Upper lobe of left lung (tissue), 6 donors: ENCODE measurements at regions not wholly inside any gene's neighbourhood (a gene's known extent, or its start where the extent isn't known, plus 50 kb on each side); places are given as distances from the start of the nearest gene placed in this dataset.
"Not testable (repeated sequence)": the region's sequence is repeated elsewhere in the genome, so short reads cannot be mapped to it uniquely, and the experiment has no call there.

Source experiments
- ATAC-seq, 2 donors: fragments of 200-7000 bp; cut with Tn5 transposase; one replicate each; pipeline ENCODE4 v1.9.1; 2022; ENCODE audit warnings: mild to moderate bottlenecking in 2 of 2, moderate library complexity in 2 of 2; ENCODE audit not compliant: low FRiP score in 2 of 2
- DNase-seq, 2 donors: peaks; one replicate each; pipeline ENCODE4 v3.0.0-alpha.2; 2019 to 2020
- H3K27ac ChIP-seq, 4 donors: fragments of 200-600 bp; sonication (generic); one replicate each; pipeline ENCODE4 v1.5.1; 2016 to 2019
- H3K27me3 ChIP-seq, 4 donors: fragments of 200-600 bp; sonication (generic); one replicate each; pipeline ENCODE4 v1.5.1; 2017 to 2019
- H3K36me3 ChIP-seq, 4 donors: fragments of 200-600 bp; sonication (generic); one replicate each; pipeline ENCODE4 v1.5.1; 2016 to 2019
- H3K4me1 ChIP-seq, 4 donors: fragments of 200-600 bp; sonication (generic); one replicate each; pipeline ENCODE4 v1.5.1; 2018 to 2019
- H3K4me3 ChIP-seq, 4 donors: fragments of 200-600 bp; sonication (generic); one replicate each; pipeline ENCODE4 v1.5.1; 2017 to 2019; ENCODE audit warnings: mild to moderate bottlenecking in 2 of 4, moderate library complexity in 1 of 4
- H3K9me3 ChIP-seq, 4 donors: fragments of 200-600 bp; sonication (generic); one replicate each; pipeline ENCODE4 v1.5.1; 2018 to 2019
- CTCF ChIP-seq, 6 experiments: fragments of 450-650 bp in 4 of 6; fragments of 200-600 bp in 2 of 6; sonication (generic) in 2 of 6; IDR thresholded peaks; one replicate each; pipeline ENCODE4 v1.5.1; 2016 to 2019; ENCODE audit warnings: antibody characterized with exemption in 6 of 6
- EP300 ChIP-seq, 4 donors: sonication (generic); formaldehyde crosslinking; IDR thresholded peaks; one replicate each; pipeline ENCODE4 v1.5.1; 2017; ENCODE audit warnings: antibody characterized with exemption in 4 of 4, control low read depth in 2 of 4
- POLR2A ChIP-seq, 4 donors: fragments of 450-650 bp; IDR thresholded peaks; one replicate each; pipeline ENCODE4 v1.5.1; 2016 to 2017; ENCODE audit warnings: antibody characterized with exemption in 4 of 4, mild to moderate bottlenecking in 2 of 4
- POLR2AphosphoS5 ChIP-seq, 2 donors: sonication (generic); formaldehyde crosslinking; IDR thresholded peaks; one replicate each; pipeline ENCODE4 v1.5.1; 2017; ENCODE audit warnings: antibody characterized with exemption in 2 of 2
- WGBS, 2 donors: methylation state at CpG; one replicate each; pipeline ENCODE4 v1.1.5; 2017 to 2018; 5-methylcytosine and 5-hydroxymethylcytosine counted together
- donor health status: DM: no; HTN: no; CAD: no; lungs with moderate emphysema.
- donor health status: DM: no; HTN: yes; CAD: no; lungs with severe emphysema.

GRCh38 chr17:43345515-43345914, 53.3 kb upstream of the ARL4D start:
- not testable (repeated sequence) for DNase-seq, H3K4me3 ChIP-seq, H3K27ac ChIP-seq, H3K36me3 ChIP-seq, H3K27me3 ChIP-seq, H3K4me1 ChIP-seq, ATAC-seq
- 80 to 83% methylated on average over 3 of the region's 3 CpGs for WGBS, 2 donors
- H3K9me3 ChIP-seq: peaks cover 16 to 32% (median 28%) of the 10 kb centered on the region in 4 donors

GRCh38 chr17:43344685-43345084, 54.1 kb upstream of the ARL4D start:
- Histone ChIP-seq H3K9me3 (peaks cover 16 to 29% (median 26%) of the 10 kb centered on the region in 4 donors), H3K27ac (no peak overlapping the region), H3K4me1 (no peaks in the 10 kb centered on the region), H3K27me3 (no peaks in the 10 kb centered on the region), H3K36me3 (no peaks in the 10 kb centered on the region), H3K4me3 (no peak overlapping the region)
- TF ChIP-seq POLR2AphosphoS5 (IDR thresholded peaks at IDR 0.05): no peak
- TF ChIP-seq EP300 (IDR thresholded peaks at IDR 0.05): no peak
- TF ChIP-seq POLR2A (IDR thresholded peaks at IDR 0.05): no peak
- no peak for TF ChIP-seq CTCF (IDR thresholded peaks at IDR 0.05)
- ATAC-seq: no peak
- no peak for DNase-seq
- WGBS, 2 donors: 61 to 70% methylated on average over 6 of the region's 6 CpGs

- no peaks in the 10 kb centered on the region for H3K27me3 ChIP-seq
- no peak for ATAC-seq
- H3K27ac ChIP-seq: no peak overlapping the region
- peaks cover 0 to 8% (median 7%) of the 10 kb centered on the region in 4 donors for H3K9me3 ChIP-seq
- H3K4me1 ChIP-seq: peaks cover 0 to 5% (median 0%) of the 10 kb centered on the region in 4 donors
- H3K36me3 ChIP-seq: no peaks in the 10 kb centered on the region
- TF ChIP-seq EP300 (IDR thresholded peaks at IDR 0.05): no peak
- TF ChIP-seq POLR2AphosphoS5 (IDR thresholded peaks at IDR 0.05): no peak
- no peak for TF ChIP-seq POLR2A (IDR thresholded peaks at IDR 0.05)
- no peak for TF ChIP-seq CTCF (IDR thresholded peaks at IDR 0.05)
- no peak for DNase-seq
- WGBS, 2 donors: 40 to 57% methylated on average over 5 of the region's 5 CpGs
- H3K4me3 ChIP-seq: no peak overlapping the region
Measured at GRCh38 chr17:43342589-43342890, 56.3 kb upstream of the ARL4D start.

DNA sequence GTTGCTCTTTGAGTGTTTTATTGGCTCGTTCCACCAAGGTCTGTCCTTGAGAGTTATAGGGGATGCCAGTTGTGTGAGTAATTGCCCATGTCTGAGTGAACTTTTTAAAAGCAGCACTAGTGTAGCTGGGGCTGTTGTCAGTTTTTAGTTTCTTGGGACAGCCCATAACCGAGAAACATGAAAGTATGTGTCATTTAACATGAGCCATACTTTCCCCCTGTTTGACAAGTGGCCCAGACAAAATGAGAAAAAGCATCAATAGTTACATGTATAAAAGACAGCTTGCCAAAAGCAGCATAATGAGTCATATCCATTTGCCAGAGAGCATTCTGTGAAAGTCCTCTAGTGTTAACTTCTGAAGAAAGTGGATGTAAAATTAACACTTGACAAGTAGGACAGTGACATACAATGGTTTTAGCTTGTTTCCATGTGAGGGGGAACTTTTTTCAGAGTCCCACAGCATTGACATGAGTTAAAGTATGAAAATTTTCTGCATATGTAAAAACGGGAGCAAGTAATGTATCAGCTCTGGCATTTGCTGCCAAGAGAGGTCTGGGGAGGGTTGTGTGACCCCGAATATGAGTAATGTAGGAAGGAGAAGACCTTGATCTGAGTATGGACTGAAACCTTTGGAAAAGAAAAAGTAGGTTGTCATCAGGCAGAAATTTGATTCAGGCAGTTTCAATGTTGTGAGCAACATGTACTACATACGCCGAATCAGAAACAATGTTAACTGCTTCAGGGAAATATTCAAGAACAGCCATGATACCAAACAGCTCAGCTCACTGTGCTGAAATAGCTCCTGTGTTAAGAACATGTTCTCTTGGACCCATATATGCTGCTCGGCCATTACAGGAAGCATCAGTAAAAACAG, 56.8 kb upstream of the ARL4D start:
- H3K27ac ChIP-seq: no peak overlapping the region
- peaks cover 0 to 5% (median 0%) of the 10 kb centered on the region in 4 donors for H3K4me1 ChIP-seq
- no peak overlapping the region for H3K4me3 ChIP-seq
- TF ChIP-seq EP300 (IDR thresholded peaks at IDR 0.05) (no peak), CTCF (IDR thresholded peaks at IDR 0.05) (no peak), POLR2AphosphoS5 (IDR thresholded peaks at IDR 0.05) (no peak), POLR2A (IDR thresholded peaks at IDR 0.05) (no peak)
- H3K9me3 ChIP-seq: peaks cover 0 to 2% (median under 1%) of the 10 kb centered on the region in 4 donors
- ATAC-seq (no peak), DNase-seq (no peak)
- no peaks in the 10 kb centered on the region for H3K36me3 ChIP-seq
- WGBS, 2 donors: 50 to 67% methylated on average over 7 of the region's 7 CpGs
- H3K27me3 ChIP-seq: no peaks in the 10 kb centered on the region

DNA sequence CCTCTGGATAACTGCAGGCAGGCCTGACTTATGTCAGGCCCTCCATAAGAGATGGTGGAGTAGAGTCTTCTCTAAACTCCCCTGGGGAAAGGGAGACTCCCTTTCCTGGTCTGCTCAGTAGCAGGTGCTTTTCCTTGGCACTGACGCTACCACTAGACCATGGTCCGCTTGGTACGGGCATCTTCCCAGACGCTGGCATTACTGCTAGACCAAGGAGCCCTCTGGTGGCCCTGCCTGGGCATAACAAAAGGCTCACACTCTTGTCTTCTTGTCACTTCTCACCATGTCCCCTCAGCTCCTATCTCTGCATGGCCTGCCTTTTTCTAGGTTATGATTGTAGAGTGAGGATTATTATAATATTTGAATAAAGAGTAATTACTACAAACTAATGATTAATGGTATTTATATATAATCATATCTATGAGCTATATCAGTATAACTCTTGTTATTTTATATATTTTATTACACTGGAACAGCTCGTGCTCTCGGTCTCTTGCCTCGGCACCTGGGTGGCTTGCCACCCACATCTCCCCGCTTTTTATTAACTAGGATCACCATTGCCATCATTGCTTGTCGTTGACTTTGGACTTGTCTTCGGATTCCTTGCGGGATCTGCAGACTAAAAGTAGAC, 59.8 kb upstream of the ARL4D start:
- H3K4me3 ChIP-seq: no peak overlapping the region

More for the DNA sequence above, 59.8 kb upstream of the ARL4D start:
- no peak for TF ChIP-seq POLR2AphosphoS5 (IDR thresholded peaks at IDR 0.05)
- peak; percentile 55 to 75 (median 65) for TF ChIP-seq CTCF (IDR thresholded peaks at IDR 0.05)
- Histone ChIP-seq H3K9me3 (no peaks in the 10 kb centered on the region), H3K36me3 (no peaks in the 10 kb centered on the region), H3K27me3 (no peaks in the 10 kb centered on the region), H3K27ac (no peak overlapping the region), H3K4me1 (peaks cover 4 to 12% (median 5%) of the 10 kb centered on the region in 4 donors)
- WGBS, 2 donors: 61 to 82% methylated on average over 7 to 11 of the region's 11 CpGs
- DNase-seq (peak in 1 of 2 donors; percentile 81), ATAC-seq (no peak)
